Trophoblast cell (in vitro differentiated cells and primary cell): ENCODE measurements at regions not wholly inside any gene's neighbourhood (a gene's known extent, or its start where the extent isn't known, plus 50 kb on each side); places are given as distances from the start of the nearest gene placed in this dataset.
"Not testable (repeated sequence)": the region's sequence is repeated elsewhere in the genome, so short reads cannot be mapped to it uniquely, and the experiment has no call there.

Experiments used
- DNase-seq, 2 donors: peaks; one replicate each; pipeline ENCODE4 v3.0.0-alpha.2; 2016
- H2AFZ ChIP-seq: 2 replicates; pipeline ENCODE4 v1.6.1; 2013; ENCODE audit warnings: low read length, moderate library complexity, mild to moderate bottlenecking; ENCODE audit not compliant: insufficient read depth, poor library complexity
- H2AK5ac ChIP-seq: 2 replicates; pipeline ENCODE4 v1.6.1; 2013; ENCODE audit warnings: mild to moderate bottlenecking, low read length
- H2BK120ac ChIP-seq: 2 replicates; pipeline ENCODE4 v1.6.1; 2013; ENCODE audit warnings: low read length, mild to moderate bottlenecking, moderate library complexity; ENCODE audit not compliant: insufficient read depth, poor library complexity
- H2BK12ac ChIP-seq: 2 replicates; pipeline ENCODE4 v1.6.1; 2013; ENCODE audit warnings: mild to moderate bottlenecking, low read length, moderate library complexity
- H2BK5ac ChIP-seq: 2 replicates; pipeline ENCODE4 v1.6.1; 2013; ENCODE audit warnings: low read length, low read depth, moderate library complexity, mild to moderate bottlenecking; ENCODE audit not compliant: poor library complexity
- H3K14ac ChIP-seq: 2 replicates; pipeline ENCODE4 v1.6.1; 2013; ENCODE audit warnings: mild to moderate bottlenecking, low read length
- H3K18ac ChIP-seq: 2 replicates; pipeline ENCODE4 v1.6.1; 2013; ENCODE audit warnings: mild to moderate bottlenecking, low read length
- H3K23ac ChIP-seq: 2 replicates; pipeline ENCODE4 v1.6.1; 2013; ENCODE audit warnings: low read length
- H3K27ac ChIP-seq: 2 replicates; pipeline ENCODE4 v1.5.1; 2013; ENCODE audit warnings: low read depth, mild to moderate bottlenecking, inconsistent platforms, low read length, moderate library complexity
- H3K27me3 ChIP-seq: 2 replicates; pipeline ENCODE4 v1.6.1; 2013; ENCODE audit warnings: inconsistent platforms, mild to moderate bottlenecking, low read length, moderate library complexity; ENCODE audit not compliant: insufficient read depth
- H3K36me3 ChIP-seq, 2 experiments: 1 replicate in 1 of 2; 2 replicates in 1 of 2; pipeline ENCODE4 v1.6.1; 2013; ENCODE audit warnings: low read length in 2 of 2, mild to moderate bottlenecking in 2 of 2, moderate library complexity in 1 of 2; ENCODE audit not compliant: insufficient read depth in 2 of 2, control insufficient read depth in 1 of 2
- H3K4ac ChIP-seq: 2 replicates; pipeline ENCODE4 v1.6.1; 2013; ENCODE audit warnings: low read depth, mild to moderate bottlenecking, low read length, moderate library complexity
- H3K4me1 ChIP-seq, 2 experiments: 1 replicate in 1 of 2; 2 replicates in 1 of 2; pipeline ENCODE4 v1.6.1; 2013; ENCODE audit warnings: low read length in 2 of 2, mild to moderate bottlenecking in 2 of 2, moderate library complexity in 1 of 2; ENCODE audit not compliant: insufficient read depth in 2 of 2, control insufficient read depth in 1 of 2
- H3K4me2 ChIP-seq: 2 replicates; pipeline ENCODE4 v1.6.1; 2013; ENCODE audit warnings: inconsistent platforms, mild to moderate bottlenecking, low read length, moderate library complexity
- H3K4me3 ChIP-seq: 2 replicates; pipeline ENCODE4 v1.5.1; 2013; ENCODE audit warnings: mild to moderate bottlenecking, low read depth, low read length, inconsistent platforms
- H3K79me1 ChIP-seq: one replicate; pipeline ENCODE4 v1.6.1; 2013; ENCODE audit warnings: low read length
- H3K79me2 ChIP-seq: 2 replicates; pipeline ENCODE4 v1.6.1; 2013; ENCODE audit warnings: low read length, mild to moderate bottlenecking; ENCODE audit not compliant: control insufficient read depth, insufficient read depth, poor library complexity
- H3K9ac ChIP-seq: 2 replicates; pipeline ENCODE4 v1.6.1; 2013; ENCODE audit warnings: mild to moderate bottlenecking, low read length
- H3K9me3 ChIP-seq: 2 replicates; pipeline ENCODE4 v1.6.1; 2013; ENCODE audit warnings: low read depth, mild to moderate bottlenecking, control low read depth, inconsistent platforms, low read length; ENCODE audit not compliant: insufficient read depth
- H4K12ac ChIP-seq: 2 replicates; pipeline ENCODE4 v1.6.1; 2013; ENCODE audit warnings: low read depth, mild to moderate bottlenecking, low read length, moderate library complexity
- H4K8ac ChIP-seq: 2 replicates; pipeline ENCODE4 v1.6.1; 2013; ENCODE audit warnings: low read depth, mild to moderate bottlenecking, low read length, moderate library complexity
- H4K91ac ChIP-seq: one replicate; pipeline ENCODE4 v1.6.1; 2013; ENCODE audit warnings: low read depth, mild to moderate bottlenecking, low read length, moderate library complexity
- WGBS: extraction: QIAGEN DNeasy Blood & Tissue Kit; methylation state at CpG from one replicate; pipeline ENCODE4 v1.1.7; 2013; ENCODE audit warnings: missing lambda C conversion rate; ENCODE audit not compliant: insufficient read length, insufficient coverage; ENCODE audit errors: extremely low coverage; 5-methylcytosine and 5-hydroxymethylcytosine counted together

DNA sequence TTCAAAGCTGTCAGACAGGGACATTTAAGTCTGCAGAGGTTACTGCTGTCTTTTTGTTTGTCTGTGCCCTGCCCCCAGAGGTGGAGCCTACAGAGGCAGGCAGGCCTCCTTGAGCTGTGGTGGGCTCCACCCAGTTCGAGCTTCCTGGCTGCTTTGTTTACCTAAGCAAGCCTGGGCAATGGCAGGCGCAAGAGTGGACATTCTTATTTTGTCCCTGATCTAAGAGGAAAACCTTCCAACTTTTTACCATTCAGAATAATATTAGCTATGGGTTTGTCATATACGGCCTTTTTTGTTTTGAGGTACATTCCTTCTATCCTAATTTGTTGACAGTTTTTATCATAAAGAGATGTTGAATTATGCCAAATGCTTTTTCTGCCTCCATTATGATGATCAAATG is 129.3 kb downstream of the ZMAT3 start:
- H2AK5ac ChIP-seq, H3K14ac ChIP-seq, H4K91ac ChIP-seq, H2BK120ac ChIP-seq, H4K8ac ChIP-seq, H2BK12ac ChIP-seq, H3K18ac ChIP-seq, H3K79me1 ChIP-seq, H3K4me1 ChIP-seq, H3K23ac ChIP-seq, H3K9me3 ChIP-seq, H2BK5ac ChIP-seq, DNase-seq, H3K79me2 ChIP-seq, H3K27me3 ChIP-seq, H2AFZ ChIP-seq, H4K12ac ChIP-seq, H3K36me3 ChIP-seq, H3K4ac ChIP-seq, H3K9ac ChIP-seq, H3K4me2 ChIP-seq, H3K4me3 ChIP-seq, H3K27ac ChIP-seq: not testable (repeated sequence)
- WGBS = no CpG with 5 or more reads among the region's 3 CpGs

DNA sequence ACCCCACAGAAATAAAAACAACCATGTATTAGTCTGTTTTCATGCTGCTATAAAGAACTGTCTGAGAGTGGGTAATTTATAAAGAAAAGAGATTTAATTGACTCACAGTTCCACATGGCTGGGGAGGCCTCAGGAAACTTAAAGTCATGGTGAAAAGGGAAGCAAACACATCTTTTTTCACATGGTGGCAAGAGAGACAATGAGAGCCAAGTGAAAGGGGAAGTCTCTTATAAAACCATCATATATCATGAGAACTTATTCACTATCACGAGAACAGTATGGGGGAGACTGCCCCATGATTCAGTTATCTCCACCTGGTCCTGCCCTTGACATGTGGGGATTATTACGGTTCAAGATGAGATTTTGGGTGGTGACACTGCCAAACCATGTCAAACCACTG is 141.5 kb downstream of the ZMAT3 start:
- no peaks in the 10 kb centered on the region for H3K36me3 ChIP-seq
- no peak overlapping the region for H4K12ac ChIP-seq
- no peak overlapping the region for H2AFZ ChIP-seq
- no peak overlapping the region for H3K4ac ChIP-seq
- no peak overlapping the region for H3K4me2 ChIP-seq
- no peaks in the 10 kb centered on the region for H3K79me1 ChIP-seq
- no peaks in the 10 kb centered on the region for H3K4me1 ChIP-seq
- H4K8ac ChIP-seq = no peak overlapping the region
- no peak overlapping the region for H4K91ac ChIP-seq
- no peak overlapping the region for H2BK120ac ChIP-seq
- no peak overlapping the region for H2AK5ac ChIP-seq
- H3K27ac ChIP-seq = no peak overlapping the region
- WGBS = no CpG with 5 or more reads among the region's 2 CpGs
- no peak overlapping the region for H3K14ac ChIP-seq
- H3K4me3 ChIP-seq = no peak overlapping the region
- no peak for DNase-seq
- H3K9ac ChIP-seq = no peak overlapping the region
- H3K18ac ChIP-seq = no peak overlapping the region
- no peak overlapping the region for H2BK5ac ChIP-seq
- no peaks in the 10 kb centered on the region for H3K79me2 ChIP-seq
- no peaks in the 10 kb centered on the region for H3K9me3 ChIP-seq
- H2BK12ac ChIP-seq = no peak overlapping the region
- no peaks in the 10 kb centered on the region for H3K27me3 ChIP-seq
- H3K23ac ChIP-seq = no peak overlapping the region

DNA sequence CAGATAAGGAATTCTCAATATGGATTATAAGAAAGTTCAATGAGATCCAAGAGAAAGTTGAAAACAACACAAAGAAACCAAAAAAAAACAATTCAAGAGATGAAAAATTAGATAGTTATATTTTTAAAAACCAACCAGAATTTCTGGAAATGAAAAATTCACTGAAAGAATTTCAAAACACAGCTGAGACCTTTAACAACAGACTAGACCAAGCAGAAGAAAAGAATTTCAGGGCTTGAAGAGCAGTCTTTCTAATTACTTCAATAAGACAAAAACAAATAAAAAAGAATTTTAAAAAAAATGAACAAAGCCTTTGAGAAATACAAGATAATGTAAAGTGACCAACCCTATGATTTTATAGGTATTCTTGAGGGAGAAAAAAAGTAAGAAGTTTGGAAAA is 155.4 kb downstream of the ZMAT3 start:
- Histone ChIP-seq H3K4ac (no peak overlapping the region), H3K4me3 (no peak overlapping the region), H2AK5ac (no peak overlapping the region), H3K23ac (no peak overlapping the region), H3K4me2 (no peak overlapping the region), H3K79me1 (no peaks in the 10 kb centered on the region), H2BK12ac (no peak overlapping the region), H4K91ac (no peak overlapping the region), H3K27ac (no peak overlapping the region), H3K9ac (no peak overlapping the region), H3K36me3 (no peaks in the 10 kb centered on the region), H2BK120ac (no peak overlapping the region), H3K79me2 (no peaks in the 10 kb centered on the region), H4K8ac (no peak overlapping the region), H3K4me1 (no peaks in the 10 kb centered on the region), H2BK5ac (no peak overlapping the region), H2AFZ (no peak overlapping the region), H3K18ac (no peak overlapping the region), H3K27me3 (no peaks in the 10 kb centered on the region), H4K12ac (no peak overlapping the region), H3K9me3 (no peaks in the 10 kb centered on the region), H3K14ac (no peak overlapping the region)
- DNase-seq = no peak

DNA sequence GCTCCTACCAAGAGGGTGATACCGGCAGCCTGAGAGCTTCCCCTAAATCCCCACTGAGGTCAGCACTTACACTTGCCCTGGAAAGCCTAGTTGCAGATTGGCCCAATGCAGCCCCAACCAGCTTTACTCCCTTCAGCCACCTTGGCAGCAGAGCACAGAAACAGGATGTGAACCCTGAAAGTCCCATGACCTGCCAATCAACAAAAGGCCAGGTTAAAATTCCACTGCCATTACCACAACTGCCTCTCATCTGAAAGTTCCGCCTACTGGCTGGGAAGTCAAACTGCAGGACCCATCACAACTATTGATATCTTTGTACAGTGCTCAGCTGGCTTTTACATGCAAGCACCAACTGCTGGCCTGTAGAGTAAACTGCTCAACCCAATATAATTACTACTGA is 156.2 kb downstream of the ZMAT3 start:
- Histone ChIP-seq H3K14ac (no peak overlapping the region), H3K23ac (no peak overlapping the region), H3K18ac (no peak overlapping the region), H3K27ac (no peak overlapping the region), H3K9me3 (no peaks in the 10 kb centered on the region), H4K12ac (no peak overlapping the region), H2BK5ac (no peak overlapping the region), H3K4ac (no peak overlapping the region), H2AK5ac (no peak overlapping the region), H2AFZ (no peak overlapping the region), H2BK12ac (no peak overlapping the region), H3K4me3 (no peak overlapping the region), H3K4me2 (no peak overlapping the region), H4K8ac (no peak overlapping the region), H3K9ac (no peak overlapping the region), H3K79me2 (no peaks in the 10 kb centered on the region), H2BK120ac (no peak overlapping the region), H3K36me3 (no peaks in the 10 kb centered on the region), H3K4me1 (no peaks in the 10 kb centered on the region), H3K79me1 (no peaks in the 10 kb centered on the region), H4K91ac (no peak overlapping the region), H3K27me3 (no peaks in the 10 kb centered on the region)
- DNase-seq = no peak
- WGBS = no CpG with 5 or more reads among the region's 2 CpGs

DNA sequence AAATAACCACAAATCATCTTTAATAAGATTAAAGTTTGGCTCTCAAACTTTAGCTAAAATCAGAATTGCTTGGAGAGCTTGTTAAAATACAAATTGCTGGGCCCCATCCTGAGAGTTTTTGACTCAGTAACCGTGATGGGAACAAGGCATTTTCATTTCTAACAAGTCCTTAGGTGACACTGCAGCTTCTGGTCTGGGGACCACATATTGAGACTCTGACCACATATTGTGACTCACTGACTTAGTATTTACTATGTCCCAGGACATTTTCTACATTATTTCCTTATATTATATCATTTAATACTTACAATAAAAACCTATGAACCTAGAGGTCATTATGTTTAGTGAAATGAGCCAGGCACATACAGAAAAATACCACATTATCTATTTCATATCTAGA is 164.5 kb downstream of the ZMAT3 start:
- H3K27me3 ChIP-seq = no peaks in the 10 kb centered on the region
- H2BK12ac ChIP-seq = no peak overlapping the region
- no peak overlapping the region for H3K4me3 ChIP-seq
- no peaks in the 10 kb centered on the region for H3K4me1 ChIP-seq
- H3K9ac ChIP-seq = no peak overlapping the region
- peaks cover 2% of the 10 kb centered on the region for H3K9me3 ChIP-seq
- no peaks in the 10 kb centered on the region for H3K79me1 ChIP-seq
- H4K12ac ChIP-seq = no peak overlapping the region
- H3K4me2 ChIP-seq = no peak overlapping the region
- no peak overlapping the region for H3K14ac ChIP-seq
- H3K4ac ChIP-seq = no peak overlapping the region
- no peaks in the 10 kb centered on the region for H3K79me2 ChIP-seq
- no peak overlapping the region for H4K91ac ChIP-seq
- WGBS = no CpG with 5 or more reads among the region's 1 CpG
- no peak overlapping the region for H3K27ac ChIP-seq
- no peak overlapping the region for H4K8ac ChIP-seq
- H2AFZ ChIP-seq = no peak overlapping the region
- H3K23ac ChIP-seq = no peak overlapping the region
- no peak overlapping the region for H2BK120ac ChIP-seq
- no peak overlapping the region for H2BK5ac ChIP-seq
- H3K18ac ChIP-seq = no peak overlapping the region
- H2AK5ac ChIP-seq = no peak overlapping the region
- no peak for DNase-seq
- no peaks in the 10 kb centered on the region for H3K36me3 ChIP-seq
